ENCODE measurements at regions not wholly inside any gene's neighbourhood (a gene's known extent, or its start where the extent isn't known, plus 50 kb on each side); places are given as distances from the start of the nearest gene placed in this dataset.

DNA sequence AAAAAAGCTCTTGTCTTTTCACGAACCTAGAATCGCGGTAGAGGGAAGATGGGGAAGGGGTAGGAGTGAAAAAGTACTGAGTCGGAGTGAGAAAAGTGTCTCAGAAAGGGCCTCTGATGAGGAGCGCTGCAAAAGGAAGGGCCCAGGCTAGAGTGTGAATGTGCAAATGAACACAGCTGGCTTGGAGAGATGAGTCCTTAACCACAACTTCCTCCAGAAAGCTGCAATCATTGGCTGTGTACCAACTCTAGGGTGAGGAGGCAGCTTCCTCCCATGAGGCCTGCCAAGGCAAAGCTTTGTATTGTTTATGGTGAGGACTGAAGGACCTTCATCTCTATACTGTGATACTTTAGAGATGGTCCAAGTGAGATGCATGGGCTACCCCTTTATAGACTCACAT is 566.9 kb upstream of the ANO5 start:
- Mint-ChIP-seq H3K9me3 (peaks cover 0 to 23% (median 3%) of the 10 kb centered on the region in 11 donors), H3K4me3 (no peak overlapping the region), H3K4me1 (no peaks in the 10 kb centered on the region), H3K36me3 (no peaks in the 10 kb centered on the region), H3K27me3 (no peaks in the 10 kb centered on the region), H3K27ac (peak overlapping the region in 1 of 9 donors; percentile 43)
- ATAC-seq (peak; percentile 93), DNase-seq (no peak)
- Histone ChIP-seq H3K36me3 (ENCODE audit: control insufficient read depth in 2 of 3, insufficient read depth in 3 of 3, low read length in 3 of 3) (no peaks in the 10 kb centered on the region), H3K4me3 (ENCODE audit: low read length) (no peak overlapping the region), H3K4me1 (ENCODE audit: control insufficient read depth in 2 of 2, insufficient read depth in 2 of 2, low read length in 2 of 2) (no peaks in the 10 kb centered on the region), H3K9me3 (ENCODE audit: control insufficient read depth in 2 of 3, low read length in 3 of 3) (no peaks in the 10 kb centered on the region), H3K27ac (ENCODE audit: low read depth, low read length) (no peak overlapping the region), H3K27me3 (ENCODE audit: control insufficient read depth in 2 of 2, insufficient read depth in 2 of 2, low read length in 2 of 2) (no peaks in the 10 kb centered on the region)
- ChIA-PET CTCF (no interaction called here), POLR2A (no interaction called here)
- intact Hi-C loops (cut with micrococcal nuclease): no loop called here

DNA sequence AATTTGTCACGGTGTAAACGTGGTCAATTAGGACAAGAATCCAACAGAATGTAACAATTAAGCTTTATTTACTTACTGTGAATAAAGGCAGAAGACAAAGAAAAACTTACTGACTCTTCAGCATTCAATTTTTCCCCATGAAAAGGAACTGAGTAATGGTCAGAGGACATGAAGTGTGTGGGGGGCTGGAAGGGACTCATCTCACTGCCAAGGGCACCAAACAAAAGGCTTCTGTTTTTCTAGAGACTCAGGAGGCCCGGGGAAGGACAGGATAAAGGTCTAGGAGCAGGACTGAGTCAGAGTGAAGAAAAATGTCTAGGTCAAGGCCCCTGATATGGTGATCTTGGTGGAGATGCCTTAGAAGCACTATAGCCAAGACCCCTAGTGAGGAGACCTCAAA is 564.2 kb upstream of the ANO5 start:
- Mint-ChIP-seq H3K27ac (no peak overlapping the region), H3K9me3 (peaks cover 0 to 17% (median 2%) of the 10 kb centered on the region in 11 donors), H3K4me3 (no peak overlapping the region), H3K4me1 (no peaks in the 10 kb centered on the region), H3K36me3 (no peaks in the 10 kb centered on the region), H3K27me3 (no peaks in the 10 kb centered on the region)
- intact Hi-C loops (cut with micrococcal nuclease): no loop called here
- H3K27ac ChIP-seq (ENCODE audit: low read depth, low read length): no peak overlapping the region
- DNase-seq (no peak), ATAC-seq (no peak)
- POLR2A ChIA-PET: no interaction called here
- H3K27me3 ChIP-seq (ENCODE audit: control insufficient read depth in 2 of 2, insufficient read depth in 2 of 2, low read length in 2 of 2): no peaks in the 10 kb centered on the region
- CTCF ChIA-PET: no interaction called here
- no peaks in the 10 kb centered on the region for H3K4me1 ChIP-seq (ENCODE audit: control insufficient read depth in 2 of 2, insufficient read depth in 2 of 2, low read length in 2 of 2)
- H3K9me3 ChIP-seq (ENCODE audit: control insufficient read depth in 2 of 3, low read length in 3 of 3): no peaks in the 10 kb centered on the region
- H3K4me3 ChIP-seq (ENCODE audit: low read length): no peak overlapping the region
- no peaks in the 10 kb centered on the region for H3K36me3 ChIP-seq (ENCODE audit: control insufficient read depth in 2 of 3, insufficient read depth in 3 of 3, low read length in 3 of 3)

DNA sequence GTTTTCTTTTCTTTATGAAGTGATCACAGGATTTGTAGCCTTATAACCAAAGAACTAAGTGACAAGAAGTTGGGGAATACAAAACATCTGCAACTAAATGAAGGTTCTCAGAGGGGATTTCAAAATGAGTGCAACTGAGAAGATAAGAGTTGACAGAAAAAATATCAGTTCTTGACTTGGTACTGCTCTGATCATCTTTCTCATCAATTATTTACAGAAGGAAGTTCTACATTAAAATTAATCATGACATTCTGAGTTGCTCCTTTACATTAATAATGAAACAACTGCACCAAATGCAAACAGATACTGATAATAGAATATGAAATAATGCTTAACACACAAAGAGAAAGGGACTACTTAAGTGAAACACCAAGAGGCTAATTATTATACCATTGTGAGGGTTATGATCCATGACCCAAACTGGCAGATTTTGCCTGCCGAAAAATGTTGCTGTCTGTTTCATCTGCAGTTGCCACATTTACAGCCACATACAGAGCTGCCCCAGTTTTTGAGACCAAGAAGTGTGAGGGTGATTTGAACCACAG is 561.9 kb upstream of the ANO5 start:
- POLR2A ChIA-PET: no interaction called here
- no peak for ATAC-seq

DNA sequence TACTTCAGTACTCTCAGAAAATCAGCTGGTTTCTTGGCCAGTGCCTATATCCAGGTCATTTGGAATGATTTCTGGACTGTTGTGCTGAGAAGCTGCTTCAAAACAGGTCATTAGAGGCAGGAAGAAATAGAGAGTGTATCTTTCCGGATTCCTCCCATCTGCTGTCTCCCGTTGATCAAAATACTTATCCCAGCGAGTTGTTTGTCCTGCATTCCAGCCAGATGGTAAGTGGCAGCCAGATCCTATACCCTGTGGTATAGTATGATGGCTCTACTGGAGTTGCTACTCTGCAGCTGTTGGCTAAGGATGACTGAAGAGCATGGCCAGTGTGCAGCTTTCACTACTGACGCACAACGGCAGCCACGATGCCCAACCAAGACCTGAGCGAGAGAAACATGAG is 560.9 kb upstream of the ANO5 start:
- no peaks in the 10 kb centered on the region for H3K27me3 Mint-ChIP-seq
- Histone ChIP-seq H3K27ac (ENCODE audit: low read depth, low read length) (no peak overlapping the region), H3K27me3 (ENCODE audit: control insufficient read depth in 2 of 2, insufficient read depth in 2 of 2, low read length in 2 of 2) (no peaks in the 10 kb centered on the region), H3K4me1 (ENCODE audit: control insufficient read depth in 2 of 2, insufficient read depth in 2 of 2, low read length in 2 of 2) (no peaks in the 10 kb centered on the region), H3K4me3 (ENCODE audit: low read length) (no peak overlapping the region), H3K36me3 (ENCODE audit: control insufficient read depth in 2 of 3, insufficient read depth in 3 of 3, low read length in 3 of 3) (no peaks in the 10 kb centered on the region), H3K9me3 (ENCODE audit: control insufficient read depth in 2 of 3, low read length in 3 of 3) (no peaks in the 10 kb centered on the region)
- H3K4me3 Mint-ChIP-seq: no peak overlapping the region
- H3K9me3 Mint-ChIP-seq: peaks cover 0 to 14% (median 2%) of the 10 kb centered on the region in 11 donors
- no peaks in the 10 kb centered on the region for H3K36me3 Mint-ChIP-seq
- intact Hi-C loops (cut with micrococcal nuclease): no loop called here
- POLR2A ChIA-PET: no interaction called here
- DNase-seq (no peak), ATAC-seq (no peak)
- H3K4me1 Mint-ChIP-seq: no peaks in the 10 kb centered on the region
- CTCF ChIA-PET: no interaction called here
- H3K27ac Mint-ChIP-seq: no peak overlapping the region

More for the DNA sequence above, 561.9 kb upstream of the ANO5 start:
- H3K27me3 Mint-ChIP-seq: no peaks in the 10 kb centered on the region
- H3K36me3 ChIP-seq (ENCODE audit: control insufficient read depth in 2 of 3, insufficient read depth in 3 of 3, low read length in 3 of 3): no peaks in the 10 kb centered on the region
- H3K27ac ChIP-seq (ENCODE audit: low read depth, low read length): no peak overlapping the region
- CTCF ChIA-PET: no interaction called here
- no peaks in the 10 kb centered on the region for H3K4me1 ChIP-seq (ENCODE audit: control insufficient read depth in 2 of 2, insufficient read depth in 2 of 2, low read length in 2 of 2)
- H3K27ac Mint-ChIP-seq: no peak overlapping the region
- no peak overlapping the region for H3K4me3 Mint-ChIP-seq
- no peaks in the 10 kb centered on the region for H3K36me3 Mint-ChIP-seq
- H3K4me3 ChIP-seq (ENCODE audit: low read length): no peak overlapping the region
- H3K9me3 Mint-ChIP-seq: peaks cover 0 to 14% (median 2%) of the 10 kb centered on the region in 11 donors
- no peaks in the 10 kb centered on the region for H3K9me3 ChIP-seq (ENCODE audit: control insufficient read depth in 2 of 3, low read length in 3 of 3)
- no peak for DNase-seq
- intact Hi-C loops (cut with micrococcal nuclease): no loop called here
- no peaks in the 10 kb centered on the region for H3K4me1 Mint-ChIP-seq
- no peaks in the 10 kb centered on the region for H3K27me3 ChIP-seq (ENCODE audit: control insufficient read depth in 2 of 2, insufficient read depth in 2 of 2, low read length in 2 of 2)

DNA sequence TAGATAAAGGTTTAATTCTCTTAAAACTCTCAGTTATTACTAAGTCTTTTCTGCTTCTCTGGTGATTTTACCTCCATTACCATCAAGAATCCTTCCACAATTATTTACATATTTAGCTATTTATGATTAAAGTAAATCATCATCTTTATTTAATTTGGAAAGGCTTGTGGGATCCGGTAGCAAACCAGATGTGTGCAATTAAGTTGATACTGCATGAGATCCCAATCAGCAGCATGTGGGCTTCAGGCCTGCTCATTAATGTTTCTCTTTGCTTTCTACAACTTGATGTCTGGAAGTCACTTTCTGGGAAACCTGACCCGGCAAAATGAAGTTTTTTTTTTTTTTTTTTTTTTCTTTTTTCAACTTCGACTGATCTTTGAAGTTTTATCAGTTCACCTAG is 558.4 kb upstream of the ANO5 start:
- DNase-seq (no peak), ATAC-seq (no peak)
- Mint-ChIP-seq H3K4me3 (no peak overlapping the region), H3K27ac (no peak overlapping the region), H3K9me3 (peaks cover 0 to 3% (median 0%) of the 10 kb centered on the region in 11 donors), H3K27me3 (no peaks in the 10 kb centered on the region), H3K36me3 (no peaks in the 10 kb centered on the region), H3K4me1 (no peaks in the 10 kb centered on the region)
- H3K27ac ChIP-seq (ENCODE audit: low read depth, low read length): no peak overlapping the region
- H3K4me3 ChIP-seq (ENCODE audit: low read length): no peak overlapping the region
- intact Hi-C loops (cut with micrococcal nuclease): no loop called here
- ChIA-PET POLR2A (no interaction called here), CTCF (no interaction called here)
- no peaks in the 10 kb centered on the region for H3K27me3 ChIP-seq (ENCODE audit: control insufficient read depth in 2 of 2, insufficient read depth in 2 of 2, low read length in 2 of 2)
- no peaks in the 10 kb centered on the region for H3K4me1 ChIP-seq (ENCODE audit: control insufficient read depth in 2 of 2, insufficient read depth in 2 of 2, low read length in 2 of 2)
- H3K9me3 ChIP-seq (ENCODE audit: control insufficient read depth in 2 of 3, low read length in 3 of 3): no peaks in the 10 kb centered on the region
- H3K36me3 ChIP-seq (ENCODE audit: control insufficient read depth in 2 of 3, insufficient read depth in 3 of 3, low read length in 3 of 3): no peaks in the 10 kb centered on the region

DNA sequence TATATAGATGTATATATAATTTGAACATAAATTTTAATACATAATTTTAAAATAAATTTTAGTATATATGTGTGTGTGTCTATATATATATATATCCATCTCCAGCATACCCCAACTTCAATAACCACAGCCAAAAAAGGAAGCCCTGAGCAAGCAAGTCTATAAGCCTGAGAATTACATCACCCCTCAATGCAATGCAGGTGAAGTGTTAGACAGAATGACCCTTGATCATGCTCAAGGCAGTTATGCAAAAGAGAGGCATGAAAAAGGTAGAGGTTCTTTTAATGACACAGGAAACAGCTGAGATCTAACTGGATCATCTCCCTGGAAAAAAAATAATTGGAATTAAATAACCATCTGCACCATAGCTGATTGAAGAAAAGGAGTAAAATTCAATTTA is 557.9 kb upstream of the ANO5 start:
- Histone ChIP-seq H3K4me3 (ENCODE audit: low read length) (no peak overlapping the region), H3K9me3 (ENCODE audit: control insufficient read depth in 2 of 3, low read length in 3 of 3) (no peaks in the 10 kb centered on the region), H3K27me3 (ENCODE audit: control insufficient read depth in 2 of 2, insufficient read depth in 2 of 2, low read length in 2 of 2) (no peaks in the 10 kb centered on the region), H3K36me3 (ENCODE audit: control insufficient read depth in 2 of 3, insufficient read depth in 3 of 3, low read length in 3 of 3) (no peaks in the 10 kb centered on the region), H3K4me1 (ENCODE audit: control insufficient read depth in 2 of 2, insufficient read depth in 2 of 2, low read length in 2 of 2) (no peaks in the 10 kb centered on the region), H3K27ac (ENCODE audit: low read depth, low read length) (no peak overlapping the region)
- H3K4me3 Mint-ChIP-seq: no peak overlapping the region
- ATAC-seq (no peak), DNase-seq (no peak)
- ChIA-PET CTCF (no interaction called here), POLR2A (no interaction called here)
- peaks cover 0 to 3% (median 0%) of the 10 kb centered on the region in 11 donors for H3K9me3 Mint-ChIP-seq
- no peaks in the 10 kb centered on the region for H3K4me1 Mint-ChIP-seq
- H3K27me3 Mint-ChIP-seq: no peaks in the 10 kb centered on the region
- no peaks in the 10 kb centered on the region for H3K36me3 Mint-ChIP-seq
- intact Hi-C loops (cut with micrococcal nuclease): no loop called here
- no peak overlapping the region for H3K27ac Mint-ChIP-seq

DNA sequence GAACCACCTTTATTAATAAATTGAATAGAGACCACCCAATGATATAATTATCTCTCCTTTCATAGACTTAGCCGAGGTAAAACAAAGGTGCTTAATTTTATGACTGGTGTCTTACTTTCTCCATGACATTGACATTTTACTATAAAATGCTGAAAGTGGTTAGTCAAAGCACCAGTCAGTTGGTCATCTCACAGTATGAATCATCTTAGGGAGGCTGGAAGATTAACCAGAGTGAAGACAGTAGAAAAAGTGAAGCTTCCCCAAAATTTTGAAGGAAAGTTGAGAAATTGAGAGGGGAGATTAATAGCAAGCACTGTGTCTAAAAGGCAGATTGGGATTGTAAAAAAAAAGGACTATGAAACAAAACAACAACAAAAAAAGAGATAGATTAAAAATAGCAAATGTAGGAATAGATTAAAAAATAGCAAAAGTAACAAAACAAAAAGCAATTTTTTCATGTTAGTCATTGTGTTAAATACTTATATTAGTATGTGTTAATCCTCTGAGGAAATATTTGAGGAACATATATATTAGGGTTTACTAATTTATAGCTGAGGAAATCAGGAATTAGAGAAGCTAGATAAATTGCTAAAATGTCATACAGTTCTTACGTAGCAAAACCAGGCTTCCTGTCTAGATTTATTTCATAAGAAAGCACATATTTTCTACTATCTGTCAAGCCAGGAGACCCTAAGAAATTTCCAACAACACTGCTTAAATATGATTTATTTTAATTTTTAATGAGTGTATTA is 557.3 kb upstream of the ANO5 start:
- Mint-ChIP-seq H3K36me3 (no peaks in the 10 kb centered on the region), H3K4me1 (no peaks in the 10 kb centered on the region), H3K9me3 (peaks cover 0 to 3% (median 0%) of the 10 kb centered on the region in 11 donors), H3K4me3 (no peak overlapping the region), H3K27me3 (no peaks in the 10 kb centered on the region), H3K27ac (no peak overlapping the region)
- intact Hi-C loops (cut with micrococcal nuclease): no loop called here
- CTCF ChIA-PET: no interaction called here
- ATAC-seq: peak; percentile 80
- no peaks in the 10 kb centered on the region for H3K4me1 ChIP-seq (ENCODE audit: control insufficient read depth in 2 of 2, insufficient read depth in 2 of 2, low read length in 2 of 2)
- DNase-seq: no peak
- H3K4me3 ChIP-seq (ENCODE audit: low read length): no peak overlapping the region
- POLR2A ChIA-PET: no interaction called here
- H3K36me3 ChIP-seq (ENCODE audit: control insufficient read depth in 2 of 3, insufficient read depth in 3 of 3, low read length in 3 of 3): no peaks in the 10 kb centered on the region
- no peak overlapping the region for H3K27ac ChIP-seq (ENCODE audit: low read depth, low read length)
- no peaks in the 10 kb centered on the region for H3K27me3 ChIP-seq (ENCODE audit: control insufficient read depth in 2 of 2, insufficient read depth in 2 of 2, low read length in 2 of 2)
- H3K9me3 ChIP-seq (ENCODE audit: control insufficient read depth in 2 of 3, low read length in 3 of 3): no peaks in the 10 kb centered on the region
